Naive thymus-derived CD4-positive, alpha-beta T cell (primary cell): ENCODE measurements at regions not wholly inside any gene's neighbourhood (a gene's known extent, or its start where the extent isn't known, plus 50 kb on each side); places are given as distances from the start of the nearest gene placed in this dataset.

ENCODE experiments used
- ATAC-seq: fragments of 150-1000 bp; cut with Tn5 transposase; 2 replicates; pipeline ENCODE4 v1.10.0; 2021; ENCODE audit warnings: mild to moderate bottlenecking, moderate library complexity
- CTCF ChIA-PET: fragments of 350-600 bp; sonication (Branson Sonifier 250); formaldehyde crosslinking; loops from one replicate; lab custom pipeline; 2021; ENCODE audit warnings: antibody characterized with exemption; lab: Charles Lee
- POLR2A ChIA-PET: fragments of 350-600 bp; sonication (Branson Sonifier 250); formaldehyde crosslinking; loops from one replicate; lab custom pipeline; 2021; ENCODE audit warnings: antibody characterized with exemption, inconsistent platforms; lab: Charles Lee
- DNase-seq, 9 donors: peaks; one replicate each; pipeline versions ENCODE4 v3.0.0 to v3.0.0-alpha.2; 2020 to 2022; ENCODE audit warnings: mixed read lengths in 1 of 9
- H3K27ac ChIP-seq: one replicate; pipeline ENCODE4 v1.7.0; 2013; ENCODE audit warnings: mild to moderate bottlenecking, low read depth, low read length, moderate library complexity
- H3K27me3 ChIP-seq, 2 donors: one replicate each; pipeline ENCODE4 v1.7.0; 2013; ENCODE audit warnings: low read length in 2 of 2, mild to moderate bottlenecking in 2 of 2, moderate library complexity in 2 of 2; ENCODE audit not compliant: control insufficient read depth in 2 of 2, insufficient read depth in 2 of 2
- H3K36me3 ChIP-seq, 3 experiments: 1 replicate in 2 of 3; 2 replicates in 1 of 3; pipeline ENCODE4 v1.7.0; 2013; ENCODE audit warnings: low read length in 3 of 3, mild to moderate bottlenecking in 3 of 3, moderate library complexity in 1 of 3; ENCODE audit not compliant: insufficient read depth in 3 of 3, control insufficient read depth in 2 of 3
- H3K4me1 ChIP-seq, 2 donors: one replicate each; pipeline ENCODE4 v1.7.0; 2013; ENCODE audit warnings: low read length in 2 of 2, mild to moderate bottlenecking in 2 of 2, moderate library complexity in 1 of 2; ENCODE audit not compliant: control insufficient read depth in 2 of 2, insufficient read depth in 2 of 2
- H3K4me3 ChIP-seq: 2 replicates; pipeline ENCODE4 v1.7.0; 2013; ENCODE audit warnings: mild to moderate bottlenecking, low read length
- H3K9me3 ChIP-seq, 3 experiments: 1 replicate in 2 of 3; 2 replicates in 1 of 3; pipeline ENCODE4 v1.7.0; 2013; ENCODE audit warnings: low read length in 3 of 3; ENCODE audit not compliant: control insufficient read depth in 2 of 3
- H3K27ac Mint-ChIP-seq, 9 donors: one replicate each; pipeline ENCODE4 v1.8.0; 2020 to 2022; ENCODE audit warnings: mixed read lengths in 9 of 9, mild to moderate bottlenecking in 8 of 9, moderate library complexity in 5 of 9, inconsistent platforms in 2 of 9
- H3K27me3 Mint-ChIP-seq, 5 donors: one replicate each; pipeline ENCODE4 v1.8.0; 2021 to 2022; ENCODE audit warnings: mixed read lengths in 5 of 5, mild to moderate bottlenecking in 1 of 5
- H3K36me3 Mint-ChIP-seq, 5 donors: one replicate each; pipeline ENCODE4 v1.8.0; 2020 to 2022; ENCODE audit warnings: mixed read lengths in 5 of 5, mild to moderate bottlenecking in 3 of 5, inconsistent platforms in 1 of 5
- H3K4me1 Mint-ChIP-seq, 7 donors: one replicate each; pipeline ENCODE4 v1.8.0; 2020 to 2022; ENCODE audit warnings: mixed read lengths in 7 of 7, mild to moderate bottlenecking in 3 of 7, inconsistent platforms in 1 of 7
- H3K4me3 Mint-ChIP-seq, 10 donors: one replicate each; pipeline ENCODE4 v1.8.0; 2020 to 2022; ENCODE audit warnings: mild to moderate bottlenecking in 10 of 10, mixed read lengths in 10 of 10, moderate library complexity in 6 of 10, inconsistent platforms in 2 of 10
- H3K9me3 Mint-ChIP-seq, 11 donors: one replicate each; pipeline ENCODE4 v1.8.0; 2020 to 2022; ENCODE audit warnings: mixed read lengths in 11 of 11, mild to moderate bottlenecking in 4 of 11, inconsistent platforms in 1 of 11, moderate library complexity in 1 of 11
- intact Hi-C, 2 donors: fragments of 100-400 bp; cut with micrococcal nuclease; formaldehyde crosslinking; loops; one replicate each; pipeline ENCODE4 v1.15.1; 2023

GRCh38 chr7:20865684-20866083 lies 79.0 kb upstream of the SP8 start:
- no peak overlapping the region for H3K27ac Mint-ChIP-seq
- H3K27ac ChIP-seq = no peak overlapping the region
- peaks cover 0 to 2% (median 0%) of the 10 kb centered on the region in 11 donors for H3K9me3 Mint-ChIP-seq
- DNase-seq = no peak
- no peak for ATAC-seq
- no peaks in the 10 kb centered on the region for H3K4me1 Mint-ChIP-seq
- CTCF ChIA-PET = no interaction called here
- peaks cover 0 to 5% (median 0%) of the 10 kb centered on the region in 5 donors for H3K27me3 Mint-ChIP-seq
- no peak overlapping the region for H3K4me3 Mint-ChIP-seq
- no peaks in the 10 kb centered on the region for H3K36me3 Mint-ChIP-seq
- no peaks in the 10 kb centered on the region for H3K27me3 ChIP-seq
- no peaks in the 10 kb centered on the region for H3K36me3 ChIP-seq
- POLR2A ChIA-PET = no interaction called here
- H3K9me3 ChIP-seq = no peaks in the 10 kb centered on the region
- no peaks in the 10 kb centered on the region for H3K4me1 ChIP-seq
- H3K4me3 ChIP-seq = no peak overlapping the region
- intact Hi-C loops = loop anchor here in 1 of 2 donors (5.0 kb wide), 1 partner anchor 132 kb away; no protein-coding TSS in a partner anchor

- ATAC-seq (no peak), DNase-seq (no peak)
- ChIA-PET CTCF (no interaction called here), POLR2A (no interaction called here)
- Mint-ChIP-seq H3K36me3 (no peaks in the 10 kb centered on the region), H3K9me3 (peaks cover 0 to 8% (median 0%) of the 10 kb centered on the region in 11 donors), H3K4me3 (no peak overlapping the region), H3K4me1 (no peaks in the 10 kb centered on the region), H3K27ac (no peak overlapping the region), H3K27me3 (no peaks in the 10 kb centered on the region)
- intact Hi-C loops = no loop called here
- H3K4me1 ChIP-seq = no peaks in the 10 kb centered on the region
- no peaks in the 10 kb centered on the region for H3K27me3 ChIP-seq
- no peaks in the 10 kb centered on the region for H3K36me3 ChIP-seq
- no peak overlapping the region for H3K4me3 ChIP-seq
- no peaks in the 10 kb centered on the region for H3K9me3 ChIP-seq
- no peak overlapping the region for H3K27ac ChIP-seq
Observed at GRCh38 chr7:20870977-20871376, 84.3 kb upstream of the SP8 start.

DNA sequence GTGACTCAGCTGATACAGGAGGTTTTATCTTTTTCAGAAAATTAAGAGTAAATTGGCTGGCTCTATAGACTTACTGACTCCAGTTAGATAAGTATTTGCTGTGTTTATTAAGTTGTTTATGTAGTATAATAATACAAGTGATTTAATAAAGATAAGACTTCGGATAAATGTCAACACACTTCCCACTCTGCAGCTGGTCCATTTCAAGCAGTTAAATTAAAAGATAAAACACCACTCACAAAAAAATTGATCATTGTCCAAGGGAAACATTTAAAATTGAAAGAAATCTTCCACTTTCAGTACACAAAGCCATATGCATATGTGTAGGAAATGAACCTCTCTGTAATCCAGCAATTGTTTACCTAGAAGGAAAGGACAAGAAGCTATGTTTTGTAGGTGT lies 106.1 kb upstream of the SP8 start:
- CTCF ChIA-PET = no interaction called here
- POLR2A ChIA-PET = no interaction called here
- H3K4me3 Mint-ChIP-seq = no peak overlapping the region

GRCh38 chr7:20894806-20895205 lies 108.1 kb upstream of the SP8 start:
- no peak overlapping the region for H3K4me3 ChIP-seq
- POLR2A ChIA-PET = no interaction called here
- H3K4me1 ChIP-seq = no peaks in the 10 kb centered on the region
- no peaks in the 10 kb centered on the region for H3K9me3 ChIP-seq
- Mint-ChIP-seq H3K9me3 (peaks cover 0 to 6% (median 1%) of the 10 kb centered on the region in 11 donors), H3K27me3 (peaks cover 0 to 10% (median 9%) of the 10 kb centered on the region in 5 donors), H3K4me3 (no peak overlapping the region), H3K27ac (no peak overlapping the region), H3K36me3 (no peaks in the 10 kb centered on the region), H3K4me1 (no peaks in the 10 kb centered on the region)
- ATAC-seq (no peak), DNase-seq (no peak)
- H3K27me3 ChIP-seq = no peaks in the 10 kb centered on the region
- intact Hi-C loops = no loop called here
- CTCF ChIA-PET = no interaction called here
- no peaks in the 10 kb centered on the region for H3K36me3 ChIP-seq
- no peak overlapping the region for H3K27ac ChIP-seq

More for the DNA sequence above, 106.1 kb upstream of the SP8 start:
- H3K36me3 ChIP-seq = no peaks in the 10 kb centered on the region
- H3K27me3 ChIP-seq = no peaks in the 10 kb centered on the region
- no peaks in the 10 kb centered on the region for H3K9me3 ChIP-seq
- Mint-ChIP-seq H3K27ac (no peak overlapping the region), H3K4me1 (no peaks in the 10 kb centered on the region), H3K27me3 (peaks cover 0 to 9% (median 6%) of the 10 kb centered on the region in 5 donors), H3K36me3 (no peaks in the 10 kb centered on the region), H3K9me3 (peaks cover 0 to 17% (median 7%) of the 10 kb centered on the region in 11 donors)
- no peak for ATAC-seq
- H3K4me3 ChIP-seq = no peak overlapping the region
- H3K27ac ChIP-seq = no peak overlapping the region
- no peaks in the 10 kb centered on the region for H3K4me1 ChIP-seq
- no peak for DNase-seq
- intact Hi-C loops = no loop called here

- ChIA-PET POLR2A (no interaction called here), CTCF (no interaction called here)
- ATAC-seq = no peak
- no peaks in the 10 kb centered on the region for H3K27me3 ChIP-seq
- H3K4me1 ChIP-seq = no peaks in the 10 kb centered on the region
- no peak overlapping the region for H3K27ac ChIP-seq
- Mint-ChIP-seq H3K27ac (no peak overlapping the region), H3K4me3 (no peak overlapping the region), H3K9me3 (peaks cover 0 to 6% (median 1%) of the 10 kb centered on the region in 11 donors), H3K36me3 (no peaks in the 10 kb centered on the region), H3K4me1 (no peaks in the 10 kb centered on the region), H3K27me3 (peaks cover 0 to 10% (median 4%) of the 10 kb centered on the region in 5 donors)
- no peaks in the 10 kb centered on the region for H3K36me3 ChIP-seq
- H3K4me3 ChIP-seq = no peak overlapping the region
- no peak for DNase-seq
- no peaks in the 10 kb centered on the region for H3K9me3 ChIP-seq
- intact Hi-C loops = no loop called here
Observed at GRCh38 chr7:20895563-20895962, 108.9 kb upstream of the SP8 start.

DNA sequence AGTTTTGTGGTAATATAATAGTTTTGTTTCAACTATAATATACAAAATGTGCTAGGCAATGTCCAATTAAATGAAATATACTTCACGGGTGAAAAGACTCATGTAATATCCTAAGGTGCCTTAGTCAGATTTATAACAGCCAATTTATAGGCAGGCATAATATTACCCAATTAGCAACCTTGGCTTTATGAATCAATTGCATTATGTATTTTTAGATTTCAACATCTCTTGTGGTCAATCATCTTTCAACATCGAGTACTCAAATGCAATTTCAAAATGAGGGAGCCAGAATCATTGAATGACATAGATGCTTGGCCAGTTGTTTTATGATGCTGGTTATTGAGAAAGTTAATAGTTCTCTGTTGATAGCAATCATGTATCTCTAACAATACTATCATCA lies 110.3 kb upstream of the SP8 start:
- Mint-ChIP-seq H3K27me3 (peaks cover 0 to 10% (median 4%) of the 10 kb centered on the region in 5 donors), H3K4me3 (no peak overlapping the region), H3K36me3 (peaks cover 0 to 5% (median 0%) of the 10 kb centered on the region in 5 donors), H3K27ac (no peak overlapping the region), H3K4me1 (no peaks in the 10 kb centered on the region), H3K9me3 (peaks cover 0 to 15% (median 7%) of the 10 kb centered on the region in 11 donors)
- POLR2A ChIA-PET = no interaction called here
- CTCF ChIA-PET = interaction anchor here (0.6 kb wide), 1 partner anchor 148 kb away, joined by 4 read pairs; no protein-coding TSS in a partner anchor
- H3K4me3 ChIP-seq = no peak overlapping the region
- no peak overlapping the region for H3K27ac ChIP-seq
- DNase-seq (no peak), ATAC-seq (no peak)
- H3K9me3 ChIP-seq = no peaks in the 10 kb centered on the region
- no peaks in the 10 kb centered on the region for H3K4me1 ChIP-seq
- no peaks in the 10 kb centered on the region for H3K36me3 ChIP-seq
- intact Hi-C loops = no loop called here
- no peaks in the 10 kb centered on the region for H3K27me3 ChIP-seq

GRCh38 chr7:20906801-20907453 lies 120.2 kb upstream of the SP8 start:
- H3K4me3 Mint-ChIP-seq = no peak overlapping the region
- H3K27me3 Mint-ChIP-seq = peaks cover 0 to 6% (median 0%) of the 10 kb centered on the region in 5 donors
- DNase-seq (no peak), ATAC-seq (no peak)
- Histone ChIP-seq H3K9me3 (peaks cover 0 to 5% (median 0%) of the 10 kb centered on the region in 3 experiments), H3K36me3 (no peaks in the 10 kb centered on the region), H3K27me3 (no peaks in the 10 kb centered on the region), H3K4me1 (no peaks in the 10 kb centered on the region), H3K4me3 (no peak overlapping the region), H3K27ac (no peak overlapping the region)
- no peak overlapping the region for H3K27ac Mint-ChIP-seq
- CTCF ChIA-PET = no interaction called here
- H3K4me1 Mint-ChIP-seq = no peaks in the 10 kb centered on the region
- peaks cover 0 to 7% (median 0%) of the 10 kb centered on the region in 11 donors for H3K9me3 Mint-ChIP-seq
- intact Hi-C loops = no loop called here
- POLR2A ChIA-PET = no interaction called here
- no peaks in the 10 kb centered on the region for H3K36me3 Mint-ChIP-seq
